ENCODE measurements at regions not wholly inside any gene's neighbourhood (a gene's known extent, or its start where the extent isn't known, plus 50 kb on each side); places are given as distances from the start of the nearest gene placed in this dataset.

DNA sequence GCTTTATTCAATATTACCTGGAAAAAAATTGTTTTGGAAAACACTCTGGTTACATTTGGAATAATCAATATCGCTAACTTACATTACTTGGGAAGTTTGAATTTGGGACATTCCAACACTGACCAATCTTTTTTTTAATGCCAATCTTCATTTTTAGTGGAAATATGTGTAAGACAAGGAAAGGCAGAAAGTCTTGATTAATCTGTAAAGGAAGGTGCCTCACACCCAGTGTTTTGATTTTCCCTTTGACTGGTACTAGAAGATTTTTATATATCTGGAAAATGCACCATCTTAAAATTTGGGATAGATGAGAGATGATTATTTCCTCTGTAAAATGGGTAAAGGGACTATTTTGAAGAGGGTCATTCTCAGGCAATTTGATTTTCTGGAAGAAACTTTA is 879.2 kb upstream of the ZEB2 start:
- no peak for DNase-seq (ENCODE audit: low read depth)
- Histone ChIP-seq H3K27me3 (ENCODE audit: control insufficient read depth, insufficient read depth, low read length) (no peaks in the 10 kb centered on the region), H3K36me3 (ENCODE audit: control insufficient read depth, insufficient read depth, low read length) (no peaks in the 10 kb centered on the region), H3K4me3 (ENCODE audit: low read depth, low read length) (no peak overlapping the region)
- TF ChIP-seq, protein P1, sequence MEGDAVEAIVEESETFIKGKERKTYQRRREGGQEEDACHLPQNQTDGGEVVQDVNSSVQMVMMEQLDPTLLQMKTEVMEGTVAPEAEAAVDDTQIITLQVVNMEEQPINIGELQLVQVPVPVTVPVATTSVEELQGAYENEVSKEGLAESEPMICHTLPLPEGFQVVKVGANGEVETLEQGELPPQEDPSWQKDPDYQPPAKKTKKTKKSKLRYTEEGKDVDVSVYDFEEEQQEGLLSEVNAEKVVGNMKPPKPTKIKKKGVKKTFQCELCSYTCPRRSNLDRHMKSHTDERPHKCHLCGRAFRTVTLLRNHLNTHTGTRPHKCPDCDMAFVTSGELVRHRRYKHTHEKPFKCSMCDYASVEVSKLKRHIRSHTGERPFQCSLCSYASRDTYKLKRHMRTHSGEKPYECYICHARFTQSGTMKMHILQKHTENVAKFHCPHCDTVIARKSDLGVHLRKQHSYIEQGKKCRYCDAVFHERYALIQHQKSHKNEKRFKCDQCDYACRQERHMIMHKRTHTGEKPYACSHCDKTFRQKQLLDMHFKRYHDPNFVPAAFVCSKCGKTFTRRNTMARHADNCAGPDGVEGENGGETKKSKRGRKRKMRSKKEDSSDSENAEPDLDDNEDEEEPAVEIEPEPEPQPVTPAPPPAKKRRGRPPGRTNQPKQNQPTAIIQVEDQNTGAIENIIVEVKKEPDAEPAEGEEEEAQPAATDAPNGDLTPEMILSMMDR (IDR thresholded peaks at IDR 0.05; ENCODE audit: insufficient read depth, low read length, severe bottlenecking): no peak
- FAIRE-seq: no peak

GRCh38 chr2:145394181-145394580 is 874.3 kb upstream of the ZEB2 start:
- no peaks in the 10 kb centered on the region for H3K27me3 ChIP-seq (ENCODE audit: control insufficient read depth, insufficient read depth, low read length)
- no peaks in the 10 kb centered on the region for H3K36me3 ChIP-seq (ENCODE audit: control insufficient read depth, insufficient read depth, low read length)
- H3K4me3 ChIP-seq (ENCODE audit: low read depth, low read length): no peak overlapping the region
- TF ChIP-seq, protein P1 (IDR thresholded peaks at IDR 0.05; ENCODE audit: insufficient read depth, low read length, severe bottlenecking): no peak
- DNase-seq (ENCODE audit: low read depth) (no peak), FAIRE-seq (no peak)

GRCh38 chr2:145386973-145387372 is 867.1 kb upstream of the ZEB2 start:
- no peak overlapping the region for H3K4me3 ChIP-seq (ENCODE audit: low read depth, low read length)
- FAIRE-seq (no peak), DNase-seq (ENCODE audit: low read depth) (no peak)
- no peaks in the 10 kb centered on the region for H3K36me3 ChIP-seq (ENCODE audit: control insufficient read depth, insufficient read depth, low read length)
- TF ChIP-seq, protein P1 (IDR thresholded peaks at IDR 0.05; ENCODE audit: insufficient read depth, low read length, severe bottlenecking): no peak
- no peaks in the 10 kb centered on the region for H3K27me3 ChIP-seq (ENCODE audit: control insufficient read depth, insufficient read depth, low read length)

- TF ChIP-seq, protein P1 (IDR thresholded peaks at IDR 0.05; ENCODE audit: insufficient read depth, low read length, severe bottlenecking): no peak
- H3K4me3 ChIP-seq (ENCODE audit: low read depth, low read length): no peak overlapping the region
- DNase-seq (ENCODE audit: low read depth) (no peak), FAIRE-seq (no peak)
- no peaks in the 10 kb centered on the region for H3K36me3 ChIP-seq (ENCODE audit: control insufficient read depth, insufficient read depth, low read length)
- H3K27me3 ChIP-seq (ENCODE audit: control insufficient read depth, insufficient read depth, low read length): no peaks in the 10 kb centered on the region
Observed at GRCh38 chr2:145383961-145384360, 864.0 kb upstream of the ZEB2 start.

- Histone ChIP-seq H3K4me3 (ENCODE audit: low read depth, low read length) (no peak overlapping the region), H3K36me3 (ENCODE audit: control insufficient read depth, insufficient read depth, low read length) (no peaks in the 10 kb centered on the region), H3K27me3 (ENCODE audit: control insufficient read depth, insufficient read depth, low read length) (no peaks in the 10 kb centered on the region)
- TF ChIP-seq, protein P1 (IDR thresholded peaks at IDR 0.05; ENCODE audit: insufficient read depth, low read length, severe bottlenecking): no peak
- FAIRE-seq (no peak), DNase-seq (ENCODE audit: low read depth) (peak; percentile 81)
Observed at GRCh38 chr2:145380436-145381017, 860.6 kb upstream of the ZEB2 start.

DNA sequence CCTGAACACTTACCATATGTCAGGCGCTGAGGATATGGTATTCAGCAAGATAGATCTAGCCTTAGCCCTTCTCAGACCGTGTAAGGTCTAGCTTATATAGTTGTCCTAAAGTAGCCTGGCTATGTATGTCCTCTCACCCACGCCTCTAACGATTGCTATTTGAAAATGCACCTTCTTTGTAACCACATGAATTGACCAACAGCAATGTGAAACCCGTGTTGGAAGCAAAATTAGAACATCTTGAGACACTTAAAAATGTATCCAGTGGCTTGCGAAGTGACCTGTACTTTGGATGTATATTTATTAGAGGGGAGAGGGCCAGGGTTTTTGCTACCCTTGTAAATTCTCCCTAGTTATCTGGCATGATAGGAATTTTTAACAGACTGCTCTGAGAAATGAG is 860.0 kb upstream of the ZEB2 start:
- H3K36me3 ChIP-seq (ENCODE audit: control insufficient read depth, insufficient read depth, low read length): no peaks in the 10 kb centered on the region
- H3K4me3 ChIP-seq (ENCODE audit: low read depth, low read length): no peak overlapping the region
- no peaks in the 10 kb centered on the region for H3K27me3 ChIP-seq (ENCODE audit: control insufficient read depth, insufficient read depth, low read length)
- DNase-seq (ENCODE audit: low read depth) (no peak), FAIRE-seq (no peak)
- TF ChIP-seq, protein P1 (IDR thresholded peaks at IDR 0.05; ENCODE audit: insufficient read depth, low read length, severe bottlenecking): no peak

Measured in bronchial epithelial cell (primary cell).